Left hindlimb (tissue), 1 donor: ENCODE measurements at regions not wholly inside any gene's neighbourhood (a gene's known extent, or its start where the extent isn't known, plus 50 kb on each side); places are given as distances from the start of the nearest gene placed in this dataset.
"Not testable (repeated sequence)": the region's sequence is repeated elsewhere in the genome, so short reads cannot be mapped to it uniquely, and the experiment has no call there.

Source experiments
- DNase-seq: peaks from one replicate; pipeline ENCODE4 v3.0.0-alpha.2; 2018

DNA sequence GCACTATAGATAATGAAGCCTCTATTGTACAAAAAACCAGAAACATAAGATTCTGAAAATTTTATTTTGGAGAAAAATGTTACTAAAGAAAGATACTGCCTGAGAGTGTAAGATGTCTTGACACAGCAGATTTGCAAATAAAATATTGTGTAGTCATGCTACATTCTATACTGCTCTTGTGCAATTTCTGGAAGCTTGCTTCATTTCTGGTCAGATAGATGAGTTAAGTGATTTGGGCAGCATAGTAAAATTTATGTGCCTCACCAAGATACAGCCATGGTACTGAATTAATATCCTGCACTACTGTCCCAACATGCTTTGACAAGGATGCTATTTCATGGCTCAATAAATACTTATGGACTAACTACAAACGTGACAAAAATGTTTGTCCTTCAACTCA, 55.1 kb upstream of the STARD13 start:
- DNase-seq: no peak

DNA sequence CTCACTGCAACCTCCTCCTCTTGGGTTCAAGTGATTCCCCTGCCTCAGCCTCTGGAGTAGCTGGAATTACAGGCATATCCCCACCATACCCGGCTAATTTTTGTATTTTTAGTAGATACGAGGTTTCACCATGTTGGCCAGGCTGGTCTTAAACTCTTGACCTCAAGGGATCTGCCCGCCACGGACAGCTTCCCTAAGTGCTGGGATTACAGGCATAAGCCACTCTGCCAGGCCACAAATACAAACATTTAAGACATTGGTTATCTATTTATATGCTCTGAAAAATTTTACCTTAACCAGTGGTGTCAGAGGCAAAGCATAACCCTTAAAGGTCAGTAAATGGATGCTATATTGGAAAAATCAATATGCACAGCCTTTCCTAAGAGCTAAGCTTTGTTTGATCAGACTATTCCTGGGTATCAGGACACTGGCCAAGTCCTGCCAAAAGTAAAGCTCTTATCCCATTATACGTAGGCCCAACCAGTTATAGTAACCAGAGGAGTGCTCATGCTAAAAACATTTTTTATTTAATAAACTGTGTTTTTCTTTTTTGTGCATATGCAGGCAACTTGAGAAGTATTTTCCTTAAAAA, 56.4 kb upstream of the STARD13 start:
- DNase-seq: no peak

DNA sequence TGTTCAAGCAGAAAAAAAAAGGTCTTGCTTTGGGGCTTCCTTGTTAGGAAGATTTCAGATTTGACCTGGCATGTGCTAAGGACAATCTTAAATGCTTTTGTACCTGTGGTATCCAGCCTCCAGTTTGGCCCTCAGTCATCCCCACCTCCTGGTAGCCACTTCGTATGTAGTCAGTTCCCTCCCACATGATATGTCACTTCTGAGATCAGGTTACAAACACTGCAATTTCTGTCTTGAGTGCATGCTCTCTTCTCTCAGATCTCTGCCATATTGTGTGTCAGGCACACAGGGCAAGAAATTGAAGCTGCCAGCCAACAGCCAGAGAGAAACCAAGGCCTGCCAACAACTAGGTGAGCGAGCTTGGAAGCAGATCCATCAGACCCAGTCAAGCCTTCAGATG, 60.3 kb upstream of the STARD13 start:
- no peak for DNase-seq

DNA sequence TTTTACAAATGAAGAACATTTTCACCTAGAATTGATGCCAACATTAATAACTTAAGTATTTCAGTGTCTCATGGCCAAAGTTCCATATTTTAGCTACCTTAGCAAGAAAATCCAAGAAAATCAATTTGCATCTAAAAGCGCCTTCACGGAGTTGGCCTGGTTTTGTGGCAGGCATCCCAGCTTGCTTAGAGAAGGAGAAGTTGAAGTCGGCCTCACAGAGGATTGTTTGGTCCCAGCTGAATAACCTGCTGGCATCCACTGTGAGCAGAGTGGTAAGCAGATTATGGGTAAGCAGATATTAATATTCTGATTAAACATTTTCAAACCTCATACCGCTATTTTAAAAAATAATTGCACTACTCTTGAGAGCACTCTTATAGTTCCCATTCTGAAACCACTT, 62.3 kb upstream of the STARD13 start:
- DNase-seq: peak; percentile 63

DNA sequence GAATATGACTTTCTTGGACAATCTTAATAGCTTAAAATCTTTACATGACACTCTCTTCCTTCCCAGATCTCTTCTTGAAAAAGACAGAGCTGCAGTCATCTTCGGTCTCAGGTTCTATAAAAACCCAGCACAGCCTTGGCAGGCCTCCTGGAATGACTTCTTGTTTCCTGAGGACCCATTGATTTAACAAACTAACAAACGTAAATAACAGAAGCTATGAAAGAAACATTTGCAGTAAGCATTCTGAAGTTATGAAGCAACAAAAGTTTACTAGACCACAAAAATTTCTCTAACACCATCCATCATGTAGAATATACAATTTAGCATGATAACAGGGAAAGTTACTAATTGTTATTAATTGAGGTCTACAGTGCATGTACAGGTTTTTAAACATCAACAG, 62.8 kb upstream of the STARD13 start:
- DNase-seq: no peak

DNA sequence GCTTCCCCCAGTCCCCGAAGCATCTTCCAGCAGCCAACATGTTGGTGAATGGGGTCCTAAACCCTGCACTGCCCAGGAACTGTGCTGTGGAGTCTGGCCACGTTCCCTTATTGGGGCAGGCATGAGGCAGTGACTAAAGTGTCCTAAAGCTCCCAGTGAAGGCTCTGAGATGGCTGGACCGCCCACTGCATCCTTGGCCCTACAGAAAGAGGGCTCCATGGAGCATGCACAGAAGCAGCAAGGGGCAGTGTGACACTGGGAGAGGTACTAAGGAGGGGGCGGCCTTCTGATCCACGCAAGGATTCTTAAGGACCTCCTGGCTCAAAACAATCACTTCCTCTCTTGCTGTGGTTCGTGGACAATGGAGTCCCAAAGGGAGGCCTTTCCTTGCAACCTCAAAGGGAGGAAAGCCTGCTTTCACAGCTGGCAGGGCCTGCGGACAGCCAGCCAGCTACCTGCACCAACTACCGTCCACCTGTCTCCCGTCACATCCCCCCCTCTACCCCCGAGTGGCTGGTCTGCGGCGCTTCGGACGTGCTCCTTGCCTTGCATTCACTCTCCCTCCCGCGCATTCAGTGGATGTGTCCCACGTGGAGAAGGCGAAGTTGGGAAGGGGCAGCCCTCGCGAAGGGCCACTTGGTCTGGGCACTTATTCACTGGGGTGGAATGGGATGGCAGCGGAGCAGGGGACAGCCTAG, 63.9 kb upstream of the STARD13 start:
- DNase-seq: peak; percentile 50

DNA sequence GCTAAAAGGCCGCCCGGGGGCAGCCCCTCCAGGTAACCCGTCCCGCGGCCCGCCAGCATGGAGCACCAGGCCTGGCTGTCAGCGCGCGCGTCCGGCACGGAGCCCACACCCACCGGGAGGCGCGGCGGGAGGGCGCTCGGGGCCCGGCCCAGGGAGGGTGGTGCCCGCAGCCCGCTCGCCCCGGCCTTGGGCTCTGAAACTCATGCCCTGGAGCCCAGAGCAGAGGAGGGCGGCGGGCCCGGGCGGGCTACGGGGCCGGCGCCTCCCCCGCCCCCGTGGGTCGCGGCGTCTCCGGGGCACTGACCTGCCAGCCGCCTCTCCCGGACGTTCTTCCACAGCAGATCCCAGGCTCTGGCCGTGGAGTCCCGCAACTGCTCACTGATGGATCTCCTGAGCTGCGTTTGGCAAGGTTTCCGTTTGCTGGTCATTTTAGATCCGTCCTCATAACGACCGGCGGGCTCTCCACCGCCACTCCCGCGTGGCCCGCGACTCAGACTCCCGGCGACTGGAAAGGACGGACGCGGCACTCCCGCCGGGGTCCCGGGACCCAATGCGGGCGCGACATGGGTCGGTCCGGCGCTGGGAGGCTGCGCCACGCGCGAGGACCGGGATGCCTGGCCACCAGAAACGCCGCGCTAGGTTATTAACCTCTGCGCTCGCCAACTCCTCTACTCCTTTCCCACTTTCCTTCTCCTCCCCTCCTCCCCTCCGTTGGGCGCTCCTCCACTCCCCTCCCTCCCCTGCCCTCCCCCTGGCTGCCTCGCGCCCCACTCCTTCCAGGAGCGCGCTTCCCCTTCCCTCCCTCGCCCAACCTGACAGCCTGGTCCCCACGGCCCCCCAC, 64.7 kb upstream of the STARD13 start:
- peak; percentile 83 for DNase-seq

DNA sequence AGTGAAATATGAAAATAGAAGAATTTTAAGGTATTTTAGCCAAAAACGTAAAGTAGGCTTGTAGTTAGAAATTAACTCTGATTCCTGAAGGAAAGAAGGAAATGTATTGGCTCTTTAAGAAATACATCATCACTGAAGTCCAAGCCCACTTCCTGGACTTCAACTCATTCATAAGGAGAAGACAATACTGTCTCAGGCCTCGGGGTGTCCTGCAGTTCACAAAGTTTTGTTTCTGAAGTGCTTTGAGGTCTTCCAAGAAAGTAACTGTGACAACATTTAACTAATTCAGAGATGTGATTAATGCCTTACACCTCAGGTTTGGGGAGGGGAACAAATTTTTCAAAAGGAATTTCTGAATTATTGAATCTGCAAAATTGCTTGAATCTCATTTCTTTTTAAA, 65.8 kb upstream of the STARD13 start:
- no peak for DNase-seq

DNA sequence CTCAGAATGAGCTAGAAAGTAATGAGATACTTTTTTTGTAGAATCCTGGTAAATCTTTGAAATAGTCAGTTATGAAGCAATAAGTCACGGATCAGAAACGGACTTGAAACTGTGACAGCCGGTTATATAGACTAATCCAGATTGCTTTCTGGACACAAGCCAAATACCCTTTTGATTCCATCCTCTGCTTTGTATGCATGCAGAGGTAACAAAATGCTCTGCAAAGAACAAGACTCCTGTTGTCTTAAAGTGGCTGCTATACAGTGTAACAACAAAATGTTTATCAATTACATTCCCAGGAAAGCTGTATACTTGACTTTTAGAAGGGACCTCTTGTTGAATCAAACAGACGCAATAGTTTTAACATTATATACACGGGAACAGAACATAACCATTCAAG, 66.5 kb upstream of the STARD13 start:
- no peak for DNase-seq

DNA sequence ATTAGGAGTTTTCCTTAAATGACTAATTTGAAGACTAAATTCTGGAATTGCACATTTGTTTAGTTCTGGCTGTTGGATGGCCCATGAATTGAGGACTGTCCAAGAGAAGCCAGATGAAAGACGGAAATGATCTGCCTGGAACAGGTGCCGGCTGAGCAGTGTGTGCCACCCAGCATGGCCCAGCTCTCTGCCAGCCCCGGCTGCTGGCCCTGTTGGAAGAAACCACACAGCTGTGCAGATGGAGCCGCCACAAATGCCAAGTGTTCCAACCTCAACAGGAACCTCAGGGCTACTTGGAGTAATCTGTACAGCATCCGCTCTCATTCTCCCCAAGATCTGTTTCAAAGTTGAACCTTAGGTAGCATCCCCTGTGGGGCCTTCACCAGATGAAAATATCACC, 67.0 kb upstream of the STARD13 start:
- DNase-seq: peak; percentile 71

DNA sequence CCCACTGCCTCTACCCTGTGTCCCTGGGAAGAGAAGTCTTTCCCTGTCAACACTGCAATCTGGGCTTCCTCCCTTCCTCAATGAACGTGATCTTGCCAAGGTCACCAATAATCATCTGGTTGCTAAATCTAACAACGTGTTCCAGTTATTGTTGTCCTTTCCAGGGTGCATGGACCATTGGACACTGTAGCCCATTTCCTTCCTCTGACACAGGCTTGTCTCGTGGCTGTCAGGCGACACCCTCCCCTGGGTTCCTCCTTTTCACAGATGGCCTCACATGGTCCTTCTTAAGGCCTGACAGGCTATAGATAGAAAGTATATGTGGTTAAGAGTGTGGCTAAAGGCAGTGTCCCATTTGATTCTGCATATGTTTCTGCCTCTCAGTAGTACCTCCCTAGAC, 67.7 kb upstream of the STARD13 start:
- peak; percentile 48 for DNase-seq

DNA sequence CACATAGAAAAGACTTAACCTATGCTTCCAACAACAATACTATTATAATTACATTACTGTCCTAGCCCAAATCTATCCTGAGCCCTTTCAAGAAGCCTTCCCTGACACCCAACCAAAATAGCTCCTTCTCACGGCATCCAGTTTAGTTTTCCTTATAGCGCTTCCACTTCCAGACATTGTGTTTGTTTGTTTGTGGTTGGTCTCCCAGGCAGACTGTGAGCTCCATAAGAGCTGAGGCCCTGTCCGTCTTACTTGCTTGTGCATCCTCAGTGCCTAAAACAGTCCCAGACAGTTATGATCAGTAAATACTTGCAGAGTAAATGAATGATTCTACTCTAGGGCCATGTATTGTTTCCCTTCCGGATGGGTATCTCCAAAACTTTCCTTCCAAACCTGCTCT, 68.1 kb upstream of the STARD13 start:
- no peak for DNase-seq

DNA sequence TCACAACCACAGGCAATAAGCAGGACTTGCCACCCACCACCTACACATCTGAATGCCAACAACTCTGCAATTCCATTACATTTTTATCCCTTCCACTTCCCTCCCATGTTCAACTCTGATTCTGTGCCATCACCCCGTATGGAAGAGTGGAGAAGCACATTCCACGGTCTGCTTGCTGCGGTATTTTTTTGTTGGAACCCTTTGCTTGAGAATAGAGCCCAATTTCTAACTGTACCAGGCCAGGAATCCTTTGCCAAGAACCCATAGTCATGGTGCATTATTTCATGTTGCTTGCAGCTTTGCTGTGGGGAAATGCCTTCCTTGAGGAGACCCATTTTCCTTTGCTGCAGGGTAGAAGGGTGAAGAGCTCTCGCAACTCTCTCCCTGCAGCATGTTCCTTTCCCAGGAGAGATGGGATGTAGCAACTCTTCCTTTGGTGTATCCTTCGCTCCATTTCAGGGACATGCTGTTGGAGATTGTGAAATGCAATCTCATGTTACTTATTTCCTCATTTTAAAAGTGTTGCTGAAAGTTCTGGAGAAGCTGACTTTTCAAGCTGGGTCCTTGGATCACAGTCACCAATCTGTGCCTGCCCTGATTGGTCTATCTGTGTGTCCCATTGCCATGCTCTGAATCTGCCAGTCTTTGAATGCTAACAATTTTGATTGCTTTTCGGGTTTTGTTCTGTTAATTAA, 69.8 kb upstream of the STARD13 start:
- peak; percentile 36 for DNase-seq

DNA sequence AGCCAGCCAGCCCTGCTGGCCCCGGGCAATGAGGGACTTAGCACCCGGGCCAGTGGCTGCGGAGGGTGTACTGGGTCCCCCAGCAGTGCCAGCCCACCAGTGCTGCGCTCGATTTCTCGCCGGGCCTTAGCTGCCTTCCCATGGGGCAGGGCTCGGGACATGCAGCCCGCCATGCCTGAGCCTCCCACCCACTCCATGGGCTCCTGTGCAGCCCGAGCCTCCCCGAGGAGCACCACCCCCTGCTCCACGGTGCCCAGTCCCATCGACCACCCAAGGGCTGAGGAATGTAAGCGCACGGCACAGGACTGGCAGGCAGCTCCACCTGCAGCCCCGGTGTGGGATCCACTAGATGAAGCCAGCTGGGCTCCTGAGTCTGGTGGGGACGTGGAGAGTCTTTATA, 72.5 kb upstream of the STARD13 start:
- not testable (repeated sequence) for DNase-seq

DNA sequence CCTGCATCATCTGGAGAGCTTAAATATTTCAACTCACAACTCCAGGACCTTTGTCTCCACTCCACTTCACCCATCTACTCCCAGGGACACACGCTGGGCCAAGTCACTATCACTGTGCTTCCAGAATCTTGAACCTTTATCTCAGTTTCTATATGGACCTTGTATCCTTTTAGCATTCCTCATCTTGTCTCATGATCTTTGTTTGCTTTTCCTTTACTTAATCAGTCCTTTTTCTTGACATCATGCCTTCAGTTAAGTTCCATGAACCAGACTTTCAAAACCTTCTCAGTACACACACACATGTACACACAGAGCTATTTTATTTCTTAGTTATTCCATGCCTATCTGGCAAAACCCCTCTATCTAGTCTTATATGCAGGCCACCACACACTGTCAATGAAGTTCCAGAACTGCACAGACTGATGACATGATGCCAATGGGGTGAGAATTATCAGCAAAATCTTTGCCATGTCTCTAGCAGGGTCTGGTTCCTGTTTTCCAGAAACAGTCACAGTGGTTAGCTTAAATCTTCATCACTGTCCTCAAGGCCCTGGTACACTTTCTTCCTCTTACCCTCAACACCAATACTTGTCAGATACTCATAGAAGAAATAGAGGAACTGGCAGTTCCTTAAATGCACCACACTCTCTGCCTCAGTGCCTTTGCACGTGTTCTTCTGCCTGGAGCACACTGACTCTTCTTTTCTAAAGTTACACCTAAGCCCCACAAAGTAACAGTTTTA, 77.6 kb upstream of the STARD13 start:
- DNase-seq: no peak

DNA sequence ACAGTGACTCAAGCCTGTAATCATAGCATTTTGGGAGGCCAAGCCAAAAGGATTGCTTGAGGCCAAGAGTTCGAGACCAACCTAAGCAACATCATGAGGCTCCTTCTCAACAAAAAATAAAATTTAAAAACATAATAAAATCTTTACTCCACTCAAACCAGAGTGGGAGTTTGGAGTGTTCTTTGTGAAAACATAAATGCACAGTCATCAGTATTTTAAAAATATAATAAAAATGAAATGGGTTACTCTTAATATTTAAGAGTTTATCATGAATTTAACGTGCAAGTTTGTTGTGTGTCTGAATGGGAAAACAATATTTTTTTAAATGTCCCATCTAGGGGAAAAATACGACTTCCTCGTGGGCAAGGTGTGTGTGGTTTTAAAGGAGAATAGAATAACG, 78.6 kb upstream of the STARD13 start:
- no peak for DNase-seq

DNA sequence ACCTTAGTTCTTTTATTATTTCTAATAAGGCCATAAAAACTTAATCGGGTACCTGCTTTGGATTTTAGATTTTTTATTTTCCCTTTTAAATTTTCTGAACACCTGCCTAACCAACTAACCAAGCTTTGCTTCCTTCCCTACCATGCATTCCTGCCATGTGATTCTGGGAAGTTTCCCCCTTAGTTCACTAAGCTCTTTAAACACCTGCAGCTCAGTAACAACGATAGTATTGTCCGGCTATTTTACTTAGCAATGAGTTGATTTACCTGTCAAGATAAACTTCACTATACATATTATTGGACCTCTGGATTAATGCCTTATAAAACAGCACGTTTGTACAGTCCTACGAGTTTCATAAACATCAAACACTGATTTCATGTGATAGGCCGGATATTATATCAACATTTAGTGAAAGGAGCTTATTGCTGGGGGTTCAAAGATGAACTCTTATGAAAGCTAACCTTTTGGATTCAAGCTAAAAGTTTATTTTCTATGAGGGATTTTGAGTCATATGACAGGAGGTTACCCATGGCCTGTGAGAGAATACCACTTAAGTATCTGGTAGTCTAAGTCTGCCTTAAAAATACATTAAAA, 81.0 kb upstream of the STARD13 start:
- no peak for DNase-seq

DNA sequence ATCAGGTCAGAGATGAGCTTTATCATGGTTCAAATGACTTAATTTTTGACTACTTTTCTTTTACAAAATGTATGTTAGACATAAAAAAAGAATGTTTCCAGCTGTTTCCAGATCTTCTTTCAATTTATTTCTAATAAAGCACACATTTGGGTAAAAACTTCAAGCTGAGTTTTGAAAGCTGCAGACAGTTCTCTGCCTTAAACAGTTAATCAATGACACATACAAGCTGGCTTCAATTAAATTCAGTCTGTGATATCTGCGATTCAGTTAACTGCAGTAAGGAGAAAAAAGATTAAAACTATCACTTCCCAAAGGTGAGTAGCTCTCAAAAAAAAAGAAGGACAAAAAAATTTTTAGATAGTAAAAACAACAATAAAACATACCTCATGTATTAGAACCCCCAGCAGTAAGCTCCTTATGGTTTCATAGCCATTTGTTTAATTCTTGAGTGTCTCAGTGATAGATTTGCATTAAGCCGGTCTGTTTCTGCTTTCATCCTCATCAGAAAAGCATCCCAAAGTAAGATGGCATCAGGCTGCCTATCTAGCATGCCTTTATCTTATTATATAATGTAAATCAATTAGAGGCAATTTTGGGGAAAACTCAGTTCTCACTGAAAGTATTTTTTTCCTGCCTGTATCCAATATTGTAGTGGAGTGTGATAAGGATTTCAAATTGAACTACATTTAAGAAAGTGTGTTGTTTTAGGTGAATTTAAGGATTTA, 81.8 kb upstream of the STARD13 start:
- no peak for DNase-seq

DNA sequence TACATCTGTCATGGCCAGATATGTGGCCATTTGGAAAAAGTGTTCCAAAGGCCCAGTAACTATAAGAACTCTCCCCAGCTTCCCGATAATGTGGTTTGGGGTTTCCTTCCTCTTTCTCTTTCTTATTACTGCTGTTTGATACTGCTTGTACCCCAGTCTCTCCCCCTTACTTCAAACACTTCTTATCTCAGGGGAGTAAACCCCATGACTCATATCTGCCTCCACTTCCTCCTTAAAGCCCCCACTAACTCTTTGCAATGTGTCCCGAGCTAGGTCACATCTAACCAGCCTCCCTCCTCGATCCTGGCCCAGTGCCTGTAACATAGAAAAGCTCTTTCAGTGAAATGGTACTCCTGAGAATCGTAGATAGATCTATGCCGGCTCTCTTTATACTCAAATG, 82.4 kb upstream of the STARD13 start:
- DNase-seq: no peak

DNA sequence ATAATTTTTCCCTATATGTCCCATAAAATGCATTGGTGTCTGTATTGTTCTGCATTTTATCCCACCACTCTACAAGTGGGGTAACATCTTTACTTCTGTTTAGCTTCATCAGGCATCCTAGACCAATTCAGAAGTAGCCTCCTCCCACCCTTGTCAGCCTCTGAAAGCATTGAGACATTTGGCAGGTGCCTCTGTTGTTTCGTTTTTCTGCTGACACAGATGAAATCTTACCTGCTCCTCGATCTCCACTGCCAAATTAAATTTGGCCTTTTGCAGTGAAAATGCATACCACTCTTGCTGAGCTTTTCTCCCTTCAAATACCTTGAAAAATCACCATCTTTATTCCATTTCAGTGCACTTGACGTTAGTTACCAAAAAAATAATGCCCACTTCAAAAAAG, 83.5 kb upstream of the STARD13 start:
- DNase-seq: no peak

DNA sequence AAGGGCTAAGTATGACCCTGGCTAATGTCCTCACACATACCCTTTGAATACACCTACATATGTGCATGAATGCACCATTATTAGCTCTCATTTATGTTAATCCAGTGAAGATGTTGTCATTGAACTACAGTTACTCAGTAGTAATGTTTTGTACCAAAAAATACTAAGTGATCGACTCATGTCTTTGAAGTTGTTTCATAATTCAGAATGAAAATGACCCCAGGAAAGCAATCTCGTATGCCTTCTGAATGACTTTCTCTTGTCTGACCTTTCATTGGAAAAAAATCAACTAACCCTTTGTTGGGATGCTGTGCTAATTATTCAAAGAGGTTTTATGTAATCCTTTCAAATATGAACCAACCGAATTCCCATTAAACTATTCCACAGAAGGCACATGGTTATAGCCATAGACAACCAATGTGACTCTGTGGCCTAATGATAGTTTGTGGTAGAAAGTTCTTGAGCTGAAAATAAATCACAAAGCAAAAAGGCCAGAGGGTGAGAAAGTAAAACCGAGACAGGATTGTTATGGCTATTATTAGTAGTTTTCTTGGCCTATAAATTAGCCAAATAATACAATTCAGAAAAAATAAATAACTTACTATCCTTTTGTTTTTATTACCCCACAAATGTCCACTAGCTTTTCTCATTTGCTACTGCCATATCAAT, 86.8 kb upstream of the STARD13 start:
- no peak for DNase-seq
